Osteoblast (primary cell): ENCODE measurements at regions not wholly inside any gene's neighbourhood (a gene's known extent, or its start where the extent isn't known, plus 50 kb on each side); places are given as distances from the start of the nearest gene placed in this dataset.

Experiments
- DNase-seq: peaks from one replicate; pipeline ENCODE4 v3.0.0; 2011; ENCODE audit warnings: low spot score, mixed read lengths; ENCODE audit not compliant: insufficient read length; ENCODE audit errors: missing footprints
- H2AFZ ChIP-seq: 2 replicates; pipeline ENCODE4 v1.6.0; 2011; ENCODE audit warnings: mild to moderate bottlenecking, low read length
- H3K27ac ChIP-seq: 2 replicates; pipeline ENCODE4 v1.5.1; 2011; ENCODE audit warnings: mild to moderate bottlenecking, low read depth, low read length, moderate library complexity
- H3K27me3 ChIP-seq: 2 replicates; pipeline ENCODE4 v1.6.0; 2012; ENCODE audit warnings: mild to moderate bottlenecking, control low read depth, inconsistent platforms, low read length, moderate library complexity; ENCODE audit not compliant: insufficient read depth
- H3K36me3 ChIP-seq: 2 replicates; pipeline ENCODE4 v1.5.1; 2011; ENCODE audit warnings: mild to moderate bottlenecking, low read length, control low read depth, moderate library complexity; ENCODE audit not compliant: insufficient read depth
- H3K4me1 ChIP-seq: 2 replicates; pipeline ENCODE4 v1.5.1; 2011; ENCODE audit warnings: mild to moderate bottlenecking, low read length, control low read depth, moderate library complexity; ENCODE audit not compliant: insufficient read depth
- H3K4me2 ChIP-seq: 2 replicates; pipeline ENCODE4 v1.6.0; 2011; ENCODE audit warnings: mild to moderate bottlenecking, low read length; ENCODE audit not compliant: insufficient read depth
- H3K4me3 ChIP-seq: fragments of 200-600 bp; sonication (generic); 3 replicates; pipeline ENCODE4 v1.5.1; 2012; ENCODE audit warnings: mild to moderate bottlenecking, low read length, inconsistent platforms; ENCODE audit not compliant: insufficient read depth
- H3K79me2 ChIP-seq: 2 replicates; pipeline ENCODE4 v1.6.0; 2012; ENCODE audit warnings: mild to moderate bottlenecking, low read length, control low read depth, inconsistent platforms; ENCODE audit not compliant: insufficient read depth
- H3K9me3 ChIP-seq: 2 replicates; pipeline ENCODE4 v1.5.1; 2011; ENCODE audit warnings: low read depth, low read length, control low read depth
- H4K20me1 ChIP-seq: 2 replicates; pipeline ENCODE4 v1.6.0; 2012; ENCODE audit warnings: mild to moderate bottlenecking, low read length, control low read depth; ENCODE audit not compliant: insufficient read depth
- CTCF ChIP-seq: IDR thresholded peaks from 2 replicates; pipeline ENCODE4 v1.5.1; 2011; ENCODE audit warnings: mild to moderate bottlenecking, low read depth, low read length, moderate library complexity; ENCODE audit errors: extremely low read depth

GRCh38 chr16:85422196-85422631, 190.9 kb upstream of the GSE1 start:
- H4K20me1 ChIP-seq = peaks cover 29% of the 10 kb centered on the region
- H3K9me3 ChIP-seq = no peaks in the 10 kb centered on the region
- H3K36me3 ChIP-seq = no peaks in the 10 kb centered on the region
- peaks cover 2% of the 10 kb centered on the region for H3K79me2 ChIP-seq
- no peak for TF ChIP-seq CTCF
- H3K27ac ChIP-seq = no peak overlapping the region
- H3K4me1 ChIP-seq = no peaks in the 10 kb centered on the region
- no peak for DNase-seq
- H3K4me3 ChIP-seq = no peak overlapping the region
- no peaks in the 10 kb centered on the region for H3K27me3 ChIP-seq
- H3K4me2 ChIP-seq = no peak overlapping the region
- H2AFZ ChIP-seq = no peak overlapping the region

- H3K79me2 ChIP-seq = peaks cover 2% of the 10 kb centered on the region
- H4K20me1 ChIP-seq = peaks cover 31% of the 10 kb centered on the region
Measured at GRCh38 chr16:85422632-85423550, 190.2 kb upstream of the GSE1 start.

GRCh38 chr16:85423631-85424030, 189.5 kb upstream of the GSE1 start:
- Histone ChIP-seq H3K4me3 (no peak overlapping the region), H2AFZ (no peak overlapping the region), H3K4me2 (no peak overlapping the region), H3K79me2 (peaks cover 2% of the 10 kb centered on the region), H3K4me1 (no peaks in the 10 kb centered on the region), H3K27me3 (no peaks in the 10 kb centered on the region), H3K27ac (no peak overlapping the region), H3K36me3 (no peaks in the 10 kb centered on the region), H3K9me3 (no peaks in the 10 kb centered on the region), H4K20me1 (peaks cover 32% of the 10 kb centered on the region)
- no peak for TF ChIP-seq CTCF
- DNase-seq = no peak

More at GRCh38 chr16:85422632-85423550, 190.2 kb upstream of the GSE1 start:
- TF ChIP-seq CTCF = no peak
- Histone ChIP-seq H3K4me1 (no peaks in the 10 kb centered on the region), H3K9me3 (no peaks in the 10 kb centered on the region), H3K27ac (no peak overlapping the region), H3K4me2 (no peak overlapping the region), H3K27me3 (no peaks in the 10 kb centered on the region), H3K36me3 (no peaks in the 10 kb centered on the region), H3K4me3 (no peak overlapping the region), H2AFZ (no peak overlapping the region)
- no peak for DNase-seq

- H4K20me1 ChIP-seq = peaks cover 37% of the 10 kb centered on the region
- H3K27ac ChIP-seq = no peak overlapping the region
Measured at GRCh38 chr16:85424260-85425073, 188.7 kb upstream of the GSE1 start.

More at GRCh38 chr16:85424260-85425073, 188.7 kb upstream of the GSE1 start:
- H3K79me2 ChIP-seq = peaks cover 2% of the 10 kb centered on the region
- H3K4me2 ChIP-seq = no peak overlapping the region
- no peak overlapping the region for H3K4me3 ChIP-seq
- DNase-seq = no peak
- H3K36me3 ChIP-seq = no peaks in the 10 kb centered on the region
- TF ChIP-seq CTCF = no peak
- H3K9me3 ChIP-seq = no peaks in the 10 kb centered on the region
- H3K4me1 ChIP-seq = no peaks in the 10 kb centered on the region
- no peak overlapping the region for H2AFZ ChIP-seq
- no peaks in the 10 kb centered on the region for H3K27me3 ChIP-seq
